Dedifferentiated amniotic fluid mesenchymal stem cell (primary cell): ENCODE measurements at regions not wholly inside any gene's neighbourhood (a gene's known extent, or its start where the extent isn't known, plus 50 kb on each side); places are given as distances from the start of the nearest gene placed in this dataset.
A peak's percentile ranks its signal among the peaks of the same experiment; 100 is the strongest.

Experiments used
- DNase-seq: peaks from one replicate; pipeline ENCODE4 v3.0.0-alpha.2; 2016; ENCODE audit errors: extremely low spot score

GRCh38 chr2:212871597-212871996, 279.8 kb downstream of the IKZF2 start:
- DNase-seq: no peak

- no peak for DNase-seq
Measured at GRCh38 chr2:212864186-212864585, 287.2 kb downstream of the IKZF2 start.

GRCh38 chr2:212863185-212863588, 288.2 kb downstream of the IKZF2 start:
- no peak for DNase-seq

- DNase-seq: no peak
Measured at GRCh38 chr2:212858496-212858895, 292.9 kb downstream of the IKZF2 start.

- DNase-seq: no peak
Measured at GRCh38 chr2:212854771-212855170, 296.6 kb downstream of the IKZF2 start.

- DNase-seq: no peak
Measured at GRCh38 chr2:212854116-212854515, 297.3 kb downstream of the IKZF2 start.

GRCh38 chr2:212845941-212846340, 305.5 kb downstream of the IKZF2 start:
- no peak for DNase-seq

- peak; percentile 66 for DNase-seq
Measured at GRCh38 chr2:212843409-212844199, 305.0 kb upstream of the ERBB4 start.

- peak; percentile 78 for DNase-seq
Measured at GRCh38 chr2:212842544-212843185, 304.1 kb upstream of the ERBB4 start.

GRCh38 chr2:212841460-212841859, 302.9 kb upstream of the ERBB4 start:
- DNase-seq: no peak

GRCh38 chr2:212832211-212833195, 293.9 kb upstream of the ERBB4 start:
- no peak for DNase-seq

- no peak for DNase-seq
Measured at GRCh38 chr2:212831671-212832199, 293.1 kb upstream of the ERBB4 start.

- DNase-seq: no peak
Measured at GRCh38 chr2:212816267-212816666, 277.7 kb upstream of the ERBB4 start.

GRCh38 chr2:212815453-212815852, 276.9 kb upstream of the ERBB4 start:
- DNase-seq: no peak

- no peak for DNase-seq
Measured at GRCh38 chr2:212814941-212815340, 276.3 kb upstream of the ERBB4 start.

GRCh38 chr2:212811921-212812320, 273.3 kb upstream of the ERBB4 start:
- no peak for DNase-seq

- no peak for DNase-seq
Measured at GRCh38 chr2:212811036-212811805, 272.6 kb upstream of the ERBB4 start.

GRCh38 chr2:212797484-212798205, 259.0 kb upstream of the ERBB4 start:
- no peak for DNase-seq

GRCh38 chr2:212794471-212794870, 255.9 kb upstream of the ERBB4 start:
- no peak for DNase-seq

- DNase-seq: no peak
Measured at GRCh38 chr2:212791569-212791968, 253.0 kb upstream of the ERBB4 start.
